SJCRH30 (cell line): ENCODE measurements at regions not wholly inside any gene's neighbourhood (a gene's known extent, or its start where the extent isn't known, plus 50 kb on each side); places are given as distances from the start of the nearest gene placed in this dataset.
"Not testable (repeated sequence)": the region's sequence is repeated elsewhere in the genome, so short reads cannot be mapped to it uniquely, and the experiment has no call there.

Source experiments
- DNase-seq, 2 experiments: peaks; one replicate each; pipeline ENCODE4 v3.0.0-alpha.2; 2015 to 2020
- H3K27ac ChIP-seq: fragments of 250-450 bp; sonication (Bioruptor Pico); 2 replicates; pipeline ENCODE4 v1.5.1; 2020; ENCODE audit warnings: mild to moderate bottlenecking, moderate library complexity
- H3K27me3 ChIP-seq: fragments of 250-450 bp; sonication (Bioruptor Pico); 2 replicates; pipeline ENCODE4 v1.5.1; 2020; ENCODE audit warnings: mild to moderate bottlenecking, moderate library complexity
- H3K36me3 ChIP-seq: fragments of 250-450 bp; sonication (Bioruptor Pico); 2 replicates; pipeline ENCODE4 v1.5.1; 2020; ENCODE audit warnings: mild to moderate bottlenecking, moderate library complexity
- H3K4me1 ChIP-seq: fragments of 250-450 bp; sonication (Bioruptor Pico); 2 replicates; pipeline ENCODE4 v1.5.1; 2020; ENCODE audit warnings: mild to moderate bottlenecking, moderate library complexity
- H3K4me3 ChIP-seq: fragments of 250-450 bp; sonication (Bioruptor Pico); 2 replicates; pipeline ENCODE4 v1.5.1; 2020; ENCODE audit warnings: mild to moderate bottlenecking, moderate library complexity
- H3K9me3 ChIP-seq: fragments of 250-450 bp; sonication (Bioruptor Pico); replicated peaks from 2 replicates; pipeline ENCODE4 v1.5.1; 2020; ENCODE audit warnings: mild to moderate bottlenecking, moderate library complexity

DNA sequence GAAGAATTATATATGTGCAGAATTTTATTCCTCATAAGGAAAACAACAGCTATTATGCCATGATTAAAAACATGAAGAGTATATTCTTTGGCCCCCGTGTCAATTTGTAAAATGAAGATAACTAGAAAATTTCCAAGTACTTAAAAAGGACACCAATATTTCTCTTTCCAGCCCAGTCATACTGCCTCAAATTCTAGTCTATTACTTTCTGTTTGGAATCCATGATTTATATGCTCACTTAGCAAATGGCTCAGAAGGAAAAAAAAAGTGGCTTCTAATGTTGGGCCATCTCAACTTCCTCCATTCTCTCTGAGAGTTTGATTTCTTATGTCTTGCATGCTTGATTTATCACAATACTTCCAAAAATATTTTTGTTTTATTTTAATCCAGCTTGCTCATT lies 1431.1 kb downstream of the AMY1C start:
- Histone ChIP-seq H3K9me3 (no peaks in the 10 kb centered on the region), H3K27ac (no peak overlapping the region), H3K27me3 (no peaks in the 10 kb centered on the region; the same call in 1 of the 2 replicates), H3K36me3 (no peaks in the 10 kb centered on the region), H3K4me3 (no peak overlapping the region), H3K4me1 (no peaks in the 10 kb centered on the region)
- no peak for DNase-seq

DNA sequence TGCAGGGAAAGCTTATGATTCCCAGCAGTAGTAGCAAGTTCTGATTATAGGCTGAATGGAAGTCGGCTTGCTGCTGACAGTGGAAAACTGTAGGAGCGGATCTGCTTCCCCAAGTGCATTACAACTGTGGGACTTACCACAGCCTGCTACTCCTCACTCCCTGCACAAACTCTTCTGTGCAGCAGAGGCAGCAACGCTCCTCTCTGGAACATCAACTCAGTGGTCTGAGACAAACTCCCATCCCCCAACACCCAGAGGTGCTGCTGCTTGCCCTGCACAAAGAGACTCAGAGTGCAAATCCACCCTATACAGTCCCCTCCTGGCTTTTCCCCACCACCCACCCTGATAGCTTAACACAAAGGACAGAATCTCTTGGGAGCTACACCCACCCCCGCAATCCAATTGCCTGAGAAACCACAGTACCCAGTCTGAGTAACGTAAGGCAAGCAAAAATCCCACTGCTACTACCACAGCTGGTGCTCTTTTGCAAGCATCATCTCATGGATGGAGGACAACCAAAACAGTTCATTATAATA lies 1455.2 kb downstream of the AMY1C start:
- Histone ChIP-seq H3K4me1 (no peaks in the 10 kb centered on the region), H3K36me3 (no peaks in the 10 kb centered on the region), H3K27me3 (no peaks in the 10 kb centered on the region), H3K9me3 (no peaks in the 10 kb centered on the region), H3K27ac (no peak overlapping the region), H3K4me3 (no peak overlapping the region)
- no peak for DNase-seq

DNA sequence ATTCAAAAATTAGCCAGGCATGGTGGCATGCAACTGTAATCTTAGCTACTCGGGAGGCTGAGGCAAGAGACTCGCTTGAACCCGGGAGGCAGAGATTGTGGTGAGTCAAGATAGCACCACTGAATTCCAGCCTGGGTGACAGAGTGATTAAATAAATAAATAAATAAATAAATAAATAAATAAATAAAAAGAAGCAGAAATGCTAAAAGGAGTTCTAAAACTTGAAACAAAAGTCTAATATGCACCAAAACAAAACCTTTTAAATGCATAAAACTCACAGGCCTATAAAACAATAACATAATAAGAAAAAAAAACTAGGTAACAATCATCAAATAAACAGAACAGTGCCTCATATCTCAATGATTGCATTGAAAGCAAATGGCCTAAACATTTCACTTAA lies 1458.9 kb downstream of the AMY1C start:
- no peaks in the 10 kb centered on the region for H3K9me3 ChIP-seq
- H3K27ac ChIP-seq: no peak overlapping the region
- H3K4me1 ChIP-seq: no peaks in the 10 kb centered on the region
- no peak overlapping the region for H3K4me3 ChIP-seq
- no peak for DNase-seq
- H3K36me3 ChIP-seq: no peaks in the 10 kb centered on the region
- H3K27me3 ChIP-seq: no peaks in the 10 kb centered on the region

DNA sequence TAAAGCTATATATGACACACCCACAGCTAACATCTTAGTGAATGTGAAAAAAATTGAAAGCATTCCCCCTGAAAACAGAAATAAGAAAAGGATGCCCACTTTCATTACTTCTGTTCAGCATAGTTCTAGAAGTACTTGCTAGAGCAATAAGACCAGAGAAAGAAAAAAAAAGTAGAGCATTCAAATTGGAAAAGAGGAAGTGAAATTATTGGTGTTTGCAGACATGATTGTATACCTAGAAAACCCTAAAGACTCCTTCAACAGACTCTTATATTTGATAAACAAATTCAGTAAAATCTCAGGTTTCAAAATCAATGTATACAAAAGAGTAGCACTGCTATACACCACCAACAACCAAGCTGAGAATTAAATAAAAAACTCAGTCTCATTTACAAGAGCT lies 1461.0 kb downstream of the AMY1C start:
- Histone ChIP-seq H3K27me3 (no peaks in the 10 kb centered on the region), H3K27ac (no peak overlapping the region), H3K4me1 (no peaks in the 10 kb centered on the region), H3K36me3 (no peaks in the 10 kb centered on the region), H3K4me3 (no peak overlapping the region), H3K9me3 (no peaks in the 10 kb centered on the region)
- no peak for DNase-seq

DNA sequence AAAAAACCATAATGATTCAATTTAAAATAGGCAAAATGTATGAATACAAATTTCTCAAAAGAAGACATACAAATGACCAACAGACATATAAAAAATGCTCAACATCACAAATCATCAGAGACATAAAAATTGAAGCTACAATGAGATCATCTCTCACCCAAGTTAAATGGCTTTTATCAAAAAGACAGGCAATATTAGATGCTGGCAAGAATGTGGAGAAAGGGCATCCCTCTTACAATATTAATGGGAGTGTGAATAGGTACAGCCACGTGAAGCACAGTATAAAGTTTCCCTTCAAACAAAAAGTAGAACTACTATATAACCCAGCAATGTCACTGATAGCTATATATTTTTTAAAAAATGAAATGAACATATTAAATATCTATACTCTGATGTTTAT lies 1481.7 kb downstream of the AMY1C start:
- Histone ChIP-seq H3K4me3 (no peak overlapping the region), H3K27ac (no peak overlapping the region), H3K36me3 (no peaks in the 10 kb centered on the region), H3K4me1 (no peaks in the 10 kb centered on the region), H3K27me3 (no peaks in the 10 kb centered on the region), H3K9me3 (no peaks in the 10 kb centered on the region)
- no peak for DNase-seq

DNA sequence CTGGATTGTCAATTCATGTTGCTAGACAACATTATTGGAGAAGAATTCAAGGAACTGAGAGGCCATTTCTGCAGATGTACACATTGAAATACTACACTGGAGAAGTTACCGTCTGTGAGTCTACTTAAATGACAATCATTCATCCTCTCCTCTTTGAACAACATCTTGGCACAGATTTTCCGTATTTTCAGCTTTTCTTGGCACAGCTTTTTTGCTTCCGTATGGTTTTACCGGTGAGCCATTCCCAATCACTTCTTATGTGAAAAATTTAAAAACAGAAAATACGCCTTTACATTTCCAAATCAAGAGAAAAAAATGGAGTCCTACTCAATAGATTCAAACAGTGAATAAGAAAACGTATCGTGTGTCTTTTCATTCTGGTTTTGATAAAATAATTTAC lies 1493.7 kb downstream of the AMY1C start:
- Histone ChIP-seq H3K27me3 (no peaks in the 10 kb centered on the region), H3K27ac (no peak overlapping the region), H3K4me1 (no peaks in the 10 kb centered on the region), H3K9me3 (no peaks in the 10 kb centered on the region), H3K4me3 (no peak overlapping the region), H3K36me3 (no peaks in the 10 kb centered on the region)
- no peak for DNase-seq

DNA sequence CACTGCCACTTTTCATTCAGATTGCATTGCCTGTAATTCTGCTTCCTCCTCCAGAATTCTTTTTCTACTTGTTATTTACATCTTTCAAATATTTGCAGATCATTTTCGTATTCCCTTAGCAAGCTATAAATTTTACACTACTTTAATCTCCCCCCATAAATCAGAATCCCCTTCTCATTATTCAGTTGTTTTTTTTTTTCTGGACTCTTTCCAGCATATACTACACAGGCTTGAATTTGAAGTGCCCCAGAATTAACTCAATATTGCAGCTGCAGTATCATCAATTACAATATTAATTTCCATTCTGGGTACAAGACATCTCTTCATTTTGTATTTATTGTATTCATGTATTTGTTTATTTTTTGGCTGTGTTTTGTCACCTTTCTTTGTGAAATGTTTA lies 1494.3 kb downstream of the AMY1C start:
- Histone ChIP-seq H3K4me3 (no peak overlapping the region), H3K27ac (no peak overlapping the region), H3K27me3 (no peaks in the 10 kb centered on the region), H3K9me3 (no peaks in the 10 kb centered on the region), H3K36me3 (no peaks in the 10 kb centered on the region), H3K4me1 (no peaks in the 10 kb centered on the region)
- no peak for DNase-seq

DNA sequence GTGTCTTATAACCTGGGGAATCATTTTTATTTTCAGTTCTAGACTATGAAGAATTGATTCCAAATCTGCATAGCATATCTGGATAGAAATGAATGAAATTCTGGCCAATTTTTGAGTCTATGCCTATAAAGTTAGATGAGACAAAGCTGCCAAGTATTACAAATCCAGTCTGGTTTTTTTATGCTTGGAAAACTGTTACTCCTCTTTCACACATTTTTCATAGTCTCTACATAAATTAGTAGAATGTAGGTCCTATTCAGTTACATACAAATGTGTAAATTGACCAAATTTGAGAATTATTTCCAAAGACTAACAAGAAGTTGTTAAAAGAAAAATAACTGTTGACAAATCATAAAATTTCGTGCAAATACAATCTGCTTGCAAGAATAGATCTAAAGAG lies 1505.2 kb downstream of the AMY1C start:
- no peak for DNase-seq
- H3K36me3 ChIP-seq: no peaks in the 10 kb centered on the region
- H3K27ac ChIP-seq: no peak overlapping the region
- H3K9me3 ChIP-seq: no peaks in the 10 kb centered on the region
- H3K4me1 ChIP-seq: no peaks in the 10 kb centered on the region
- H3K27me3 ChIP-seq: no peaks in the 10 kb centered on the region
- no peak overlapping the region for H3K4me3 ChIP-seq

DNA sequence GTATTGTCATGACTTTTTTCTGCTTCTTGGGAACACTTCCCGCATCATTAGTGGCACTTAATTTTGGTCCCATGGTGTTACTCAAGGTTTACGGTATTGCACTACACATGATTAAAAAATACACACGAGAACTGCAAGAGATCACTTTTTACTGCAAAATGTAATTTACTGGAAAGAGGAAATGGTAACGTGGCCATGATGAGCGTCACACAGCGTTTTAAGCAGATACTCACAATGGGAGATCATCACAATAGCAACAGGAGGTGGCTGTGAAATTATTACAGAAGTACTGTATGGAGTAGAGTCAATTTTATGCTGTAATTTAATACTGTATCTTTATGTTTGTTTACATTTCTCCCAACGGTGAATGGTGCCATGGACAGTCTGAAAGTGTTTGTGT lies 1510.3 kb downstream of the AMY1C start:
- H3K9me3 ChIP-seq: no peaks in the 10 kb centered on the region
- no peaks in the 10 kb centered on the region for H3K4me1 ChIP-seq
- H3K4me3 ChIP-seq: no peak overlapping the region
- DNase-seq: no peak
- H3K27ac ChIP-seq: no peak overlapping the region
- no peaks in the 10 kb centered on the region for H3K36me3 ChIP-seq
- H3K27me3 ChIP-seq: no peaks in the 10 kb centered on the region

DNA sequence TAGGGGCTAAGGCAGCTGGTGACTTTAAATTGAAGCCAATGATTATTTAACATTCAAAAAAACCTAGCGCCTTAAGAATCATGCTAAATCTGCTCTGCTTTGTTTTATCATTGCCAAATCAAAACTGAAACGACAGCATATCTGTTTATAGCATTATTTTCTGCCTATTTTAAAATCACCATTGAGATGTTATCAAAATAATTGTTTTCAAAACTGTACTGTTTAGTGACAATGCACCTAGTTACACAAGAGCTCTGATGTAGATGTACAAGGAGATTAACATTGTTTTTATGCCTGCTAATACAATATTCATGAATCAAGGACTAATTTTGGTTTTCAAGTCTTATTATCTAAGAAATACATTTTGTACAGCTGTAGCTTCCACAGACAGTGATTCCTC lies 1521.3 kb downstream of the AMY1C start:
- H3K36me3 ChIP-seq: no peaks in the 10 kb centered on the region
- no peaks in the 10 kb centered on the region for H3K4me1 ChIP-seq
- no peak for DNase-seq
- H3K27me3 ChIP-seq: no peaks in the 10 kb centered on the region
- H3K27ac ChIP-seq: no peak overlapping the region
- H3K4me3 ChIP-seq: no peak overlapping the region
- no peaks in the 10 kb centered on the region for H3K9me3 ChIP-seq

DNA sequence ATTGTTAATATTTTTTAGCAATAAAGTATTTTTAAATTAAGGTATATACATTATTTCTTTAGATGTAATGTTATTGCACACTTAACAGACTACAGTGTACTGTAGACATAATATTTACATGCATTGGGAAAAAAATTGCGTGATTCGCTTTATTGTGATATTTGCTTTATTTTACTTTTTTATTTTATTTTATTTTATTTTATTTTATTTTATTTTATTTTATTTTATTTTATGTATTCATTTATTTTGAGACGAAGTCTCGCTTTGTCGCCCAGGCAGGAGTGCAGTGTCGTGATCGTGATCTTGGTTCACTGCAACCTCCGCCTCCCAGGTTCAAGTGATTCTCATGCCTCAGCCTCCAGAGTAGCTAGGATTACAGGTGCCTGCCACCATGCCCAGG lies 1522.7 kb downstream of the AMY1C start:
- H3K4me3 ChIP-seq, H3K9me3 ChIP-seq, H3K36me3 ChIP-seq, DNase-seq, H3K27ac ChIP-seq, H3K27me3 ChIP-seq, H3K4me1 ChIP-seq: not testable (repeated sequence)

DNA sequence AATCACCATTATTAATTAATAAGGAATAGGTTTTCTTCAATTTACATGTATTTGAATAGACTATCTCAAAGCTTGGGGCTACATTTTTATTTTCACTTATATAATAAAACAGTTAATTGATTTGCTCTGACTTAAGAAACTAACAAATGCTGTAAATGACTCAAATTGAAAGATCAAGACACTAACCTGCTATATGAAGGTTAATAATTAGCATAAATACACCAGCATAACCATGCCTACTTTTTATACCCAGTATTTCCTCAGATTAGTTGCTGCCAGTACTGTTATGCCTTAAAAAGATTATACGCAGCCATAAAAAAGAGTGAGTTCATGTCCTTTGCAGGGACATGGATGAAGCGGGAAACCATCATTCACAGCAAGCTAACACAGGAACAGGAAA lies 1545.1 kb downstream of the AMY1C start:
- Histone ChIP-seq H3K36me3 (no peaks in the 10 kb centered on the region), H3K27ac (no peak overlapping the region), H3K27me3 (no peaks in the 10 kb centered on the region; the same call in 1 of the 2 replicates), H3K4me1 (no peaks in the 10 kb centered on the region), H3K4me3 (no peak overlapping the region), H3K9me3 (no peaks in the 10 kb centered on the region)
- DNase-seq: no peak

DNA sequence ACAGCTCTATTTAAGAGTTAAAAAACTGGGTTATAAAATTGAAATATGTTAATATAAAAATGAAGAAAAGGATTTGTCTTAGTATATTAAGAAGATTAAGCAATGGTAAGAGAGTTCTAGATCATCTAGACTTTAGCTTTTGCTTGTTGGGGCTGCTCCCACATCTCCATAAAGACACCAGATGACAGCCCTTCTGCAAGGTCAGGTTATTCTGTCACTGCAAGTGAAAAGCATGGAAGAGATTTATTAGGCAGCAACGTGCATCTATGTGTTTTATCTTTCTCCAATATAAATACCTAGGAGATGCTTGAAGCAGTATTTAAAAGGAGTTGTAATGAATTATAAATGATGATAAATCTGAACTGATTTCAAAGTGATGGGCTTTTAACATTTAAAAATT lies 1560.4 kb downstream of the AMY1C start:
- no peaks in the 10 kb centered on the region; the same call in 1 of the 2 replicates for H3K27me3 ChIP-seq
- H3K36me3 ChIP-seq: no peaks in the 10 kb centered on the region
- H3K9me3 ChIP-seq: no peaks in the 10 kb centered on the region
- H3K4me3 ChIP-seq: no peak overlapping the region
- no peak for DNase-seq
- H3K27ac ChIP-seq: no peak overlapping the region
- no peaks in the 10 kb centered on the region for H3K4me1 ChIP-seq

DNA sequence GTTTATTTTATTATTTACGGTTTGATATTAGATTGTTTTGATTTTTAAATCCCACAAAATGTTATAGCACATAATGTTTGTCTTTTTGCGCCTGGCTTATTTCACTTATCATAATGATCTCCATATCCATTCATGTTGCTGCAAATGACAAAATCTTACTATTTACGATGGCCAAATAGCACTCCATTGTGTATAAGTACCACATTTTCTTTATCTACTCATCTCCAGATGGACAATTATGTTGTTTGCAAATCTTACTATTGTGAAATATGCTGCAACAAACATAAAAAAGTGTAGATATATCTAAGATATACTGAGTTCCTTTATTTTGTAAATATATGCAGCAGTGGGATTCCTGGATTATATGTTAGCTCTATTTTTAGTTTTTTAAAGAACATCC lies 1568.3 kb downstream of the AMY1C start:
- H3K4me1 ChIP-seq: no peaks in the 10 kb centered on the region
- no peaks in the 10 kb centered on the region; the same call in 1 of the 2 replicates for H3K36me3 ChIP-seq
- no peak overlapping the region for H3K4me3 ChIP-seq
- H3K27ac ChIP-seq: no peak overlapping the region
- H3K9me3 ChIP-seq: no peaks in the 10 kb centered on the region
- 0 out of 2 replicates have a peak, but pooled peaks cover 4% of the 10 kb centered on the region for H3K27me3 ChIP-seq
- DNase-seq: no peak

DNA sequence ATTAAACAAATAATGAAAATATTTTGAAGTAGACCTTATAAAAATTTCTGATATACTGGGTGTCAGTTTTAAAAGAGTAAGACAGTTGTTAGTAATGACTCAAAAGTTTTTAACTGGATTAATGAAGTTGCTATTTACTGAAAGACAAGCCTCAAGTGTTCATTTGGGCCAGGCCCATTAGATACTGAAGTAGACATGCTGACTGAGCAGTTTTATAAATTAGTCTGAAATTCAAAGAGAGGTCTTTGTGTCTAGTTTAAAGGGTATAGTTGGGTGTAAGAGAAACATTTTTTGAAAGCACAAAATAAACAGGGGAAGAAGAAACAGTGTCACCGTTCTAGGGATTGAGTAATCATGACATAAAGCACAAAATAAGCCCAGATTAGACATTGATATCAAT lies 1577.2 kb downstream of the AMY1C start:
- Histone ChIP-seq H3K27me3 (no peaks in the 10 kb centered on the region), H3K4me3 (no peak overlapping the region), H3K9me3 (no peaks in the 10 kb centered on the region; the same call in 1 of the 2 replicates), H3K4me1 (peaks cover 4% of the 10 kb centered on the region; the same call in 1 of the 2 replicates), H3K36me3 (no peaks in the 10 kb centered on the region), H3K27ac (no peak overlapping the region)
- DNase-seq: no peak

DNA sequence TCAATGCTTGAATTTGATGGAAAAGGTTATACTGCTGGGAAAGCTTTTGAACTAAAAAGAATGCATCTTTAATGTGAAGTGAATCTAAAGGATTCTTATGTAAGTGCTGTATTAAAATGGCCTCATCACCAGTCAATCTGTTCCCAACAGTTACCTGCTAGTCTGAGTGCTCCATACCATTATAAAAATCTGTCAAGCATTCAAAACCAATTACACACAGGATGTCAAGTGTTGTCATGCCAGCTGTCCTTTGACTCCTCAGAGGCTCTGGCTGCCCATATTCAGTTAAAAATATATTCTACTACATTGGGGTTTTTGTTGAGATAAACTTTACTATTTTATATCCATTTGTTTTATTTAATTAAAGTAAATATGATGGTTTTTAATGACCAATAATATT lies 1587.7 kb downstream of the AMY1C start:
- no peak overlapping the region for H3K4me3 ChIP-seq
- 0 out of 2 replicates have a peak overlapping the region, but pooled peaks have one; percentile 6 for H3K27ac ChIP-seq
- H3K4me1 ChIP-seq: peaks cover 7% of the 10 kb centered on the region; the same call in 1 of the 2 replicates
- H3K36me3 ChIP-seq: 0 out of 2 replicates have a peak, but pooled peaks cover 2% of the 10 kb centered on the region
- no peaks in the 10 kb centered on the region for H3K27me3 ChIP-seq
- H3K9me3 ChIP-seq: no peaks in the 10 kb centered on the region
- DNase-seq: peak in 1 of 2 experiments; percentile 22
